GM12878 (cell line): ENCODE measurements at regions not wholly inside any gene's neighbourhood (a gene's known extent, or its start where the extent isn't known, plus 50 kb on each side); places are given as distances from the start of the nearest gene placed in this dataset.

Experiments
- ETV6 ChIP-seq, 2 experiments: fragments of 450-650 bp in 1 of 2; IDR thresholded peaks in 1 of 2; conservative IDR thresholded peaks in 1 of 2; 2 replicates each; pipeline ENCODE4 v1.6.1; 2014; ENCODE audit warnings: antibody characterized with exemption in 1 of 2, borderline replicate concordance in 1 of 2, low read depth in 1 of 2, mild to moderate bottlenecking in 1 of 2, moderate library complexity in 1 of 2
- IRF4 ChIP-seq: IDR thresholded peaks from 2 replicates; pipeline ENCODE4 v1.6.1; 2011; ENCODE audit warnings: low read depth, low read length
- RCOR1 ChIP-seq: conservative IDR thresholded peaks from 2 replicates; pipeline ENCODE4 v1.6.1; 2012; ENCODE audit warnings: low read depth, low read length, improper control_type of control experiment
- RUNX3 ChIP-seq: IDR thresholded peaks from 2 replicates; pipeline ENCODE4 v1.6.1; 2012; ENCODE audit warnings: low read length, inconsistent platforms
- SREBF1 ChIP-seq: IDR thresholded peaks from 2 replicates; pipeline ENCODE4 v1.6.1; 2012; ENCODE audit warnings: mild to moderate bottlenecking, low read length
- TF ChIP-seq, protein P1 (sequence below): fragments of 450-650 bp; IDR thresholded peaks from 2 replicates; pipeline ENCODE4 v1.6.1; 2016; ENCODE audit warnings: mild to moderate bottlenecking, moderate library complexity, borderline replicate concordance
- TF ChIP-seq, protein P2 (sequence below): fragments of 450-650 bp; IDR thresholded peaks from 2 replicates; pipeline ENCODE4 v1.6.1; 2017; ENCODE audit warnings: antibody characterized with exemption, mild to moderate bottlenecking, moderate library complexity

DNA sequence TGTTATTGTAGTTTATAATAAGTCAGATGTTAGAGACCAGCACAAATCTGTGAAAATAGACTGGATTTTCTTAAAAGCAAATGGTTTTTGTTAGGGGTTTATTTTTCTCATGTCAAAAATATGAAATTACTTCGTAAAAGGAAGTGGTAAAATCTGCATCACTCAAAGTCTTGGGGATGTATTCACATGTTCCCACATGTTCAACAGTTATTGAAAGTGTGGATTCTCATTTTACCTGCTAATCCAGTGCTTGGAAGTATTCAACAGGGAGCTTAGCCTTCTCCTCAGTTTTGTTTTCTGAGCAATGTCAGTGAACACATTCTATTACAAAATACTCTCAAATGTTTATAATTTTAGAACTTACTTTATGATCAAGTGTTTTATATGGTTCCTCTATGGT is 352.0 kb downstream of the SOX2 start (continued):
- no peak for TF ChIP-seq RCOR1
- TF ChIP-seq, protein P1, sequence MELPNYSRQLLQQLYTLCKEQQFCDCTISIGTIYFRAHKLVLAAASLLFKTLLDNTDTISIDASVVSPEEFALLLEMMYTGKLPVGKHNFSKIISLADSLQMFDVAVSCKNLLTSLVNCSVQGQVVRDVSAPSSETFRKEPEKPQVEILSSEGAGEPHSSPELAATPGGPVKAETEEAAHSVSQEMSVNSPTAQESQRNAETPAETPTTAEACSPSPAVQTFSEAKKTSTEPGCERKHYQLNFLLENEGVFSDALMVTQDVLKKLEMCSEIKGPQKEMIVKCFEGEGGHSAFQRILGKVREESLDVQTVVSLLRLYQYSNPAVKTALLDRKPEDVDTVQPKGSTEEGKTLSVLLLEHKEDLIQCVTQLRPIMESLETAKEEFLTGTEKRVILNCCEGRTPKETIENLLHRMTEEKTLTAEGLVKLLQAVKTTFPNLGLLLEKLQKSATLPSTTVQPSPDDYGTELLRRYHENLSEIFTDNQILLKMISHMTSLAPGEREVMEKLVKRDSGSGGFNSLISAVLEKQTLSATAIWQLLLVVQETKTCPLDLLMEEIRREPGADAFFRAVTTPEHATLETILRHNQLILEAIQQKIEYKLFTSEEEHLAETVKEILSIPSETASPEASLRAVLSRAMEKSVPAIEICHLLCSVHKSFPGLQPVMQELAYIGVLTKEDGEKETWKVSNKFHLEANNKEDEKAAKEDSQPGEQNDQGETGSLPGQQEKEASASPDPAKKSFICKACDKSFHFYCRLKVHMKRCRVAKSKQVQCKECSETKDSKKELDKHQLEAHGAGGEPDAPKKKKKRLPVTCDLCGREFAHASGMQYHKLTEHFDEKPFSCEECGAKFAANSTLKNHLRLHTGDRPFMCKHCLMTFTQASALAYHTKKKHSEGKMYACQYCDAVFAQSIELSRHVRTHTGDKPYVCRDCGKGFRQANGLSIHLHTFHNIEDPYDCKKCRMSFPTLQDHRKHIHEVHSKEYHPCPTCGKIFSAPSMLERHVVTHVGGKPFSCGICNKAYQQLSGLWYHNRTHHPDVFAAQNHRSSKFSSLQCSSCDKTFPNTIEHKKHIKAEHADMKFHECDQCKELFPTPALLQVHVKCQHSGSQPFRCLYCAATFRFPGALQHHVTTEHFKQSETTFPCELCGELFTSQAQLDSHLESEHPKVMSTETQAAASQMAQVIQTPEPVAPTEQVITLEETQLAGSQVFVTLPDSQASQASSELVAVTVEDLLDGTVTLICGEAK, result no peak
- no peak for TF ChIP-seq RUNX3
- TF ChIP-seq, protein P2, sequence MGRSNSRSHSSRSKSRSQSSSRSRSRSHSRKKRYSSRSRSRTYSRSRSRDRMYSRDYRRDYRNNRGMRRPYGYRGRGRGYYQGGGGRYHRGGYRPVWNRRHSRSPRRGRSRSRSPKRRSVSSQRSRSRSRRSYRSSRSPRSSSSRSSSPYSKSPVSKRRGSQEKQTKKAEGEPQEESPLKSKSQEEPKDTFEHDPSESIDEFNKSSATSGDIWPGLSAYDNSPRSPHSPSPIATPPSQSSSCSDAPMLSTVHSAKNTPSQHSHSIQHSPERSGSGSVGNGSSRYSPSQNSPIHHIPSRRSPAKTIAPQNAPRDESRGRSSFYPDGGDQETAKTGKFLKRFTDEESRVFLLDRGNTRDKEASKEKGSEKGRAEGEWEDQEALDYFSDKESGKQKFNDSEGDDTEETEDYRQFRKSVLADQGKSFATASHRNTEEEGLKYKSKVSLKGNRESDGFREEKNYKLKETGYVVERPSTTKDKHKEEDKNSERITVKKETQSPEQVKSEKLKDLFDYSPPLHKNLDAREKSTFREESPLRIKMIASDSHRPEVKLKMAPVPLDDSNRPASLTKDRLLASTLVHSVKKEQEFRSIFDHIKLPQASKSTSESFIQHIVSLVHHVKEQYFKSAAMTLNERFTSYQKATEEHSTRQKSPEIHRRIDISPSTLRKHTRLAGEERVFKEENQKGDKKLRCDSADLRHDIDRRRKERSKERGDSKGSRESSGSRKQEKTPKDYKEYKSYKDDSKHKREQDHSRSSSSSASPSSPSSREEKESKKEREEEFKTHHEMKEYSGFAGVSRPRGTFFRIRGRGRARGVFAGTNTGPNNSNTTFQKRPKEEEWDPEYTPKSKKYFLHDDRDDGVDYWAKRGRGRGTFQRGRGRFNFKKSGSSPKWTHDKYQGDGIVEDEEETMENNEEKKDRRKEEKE, result no peak
- TF ChIP-seq ETV6 (conservative IDR thresholded peaks at IDR 0.05 in 1 of 2, IDR thresholded peaks at IDR 0.05 in 1 of 2; ENCODE audit: borderline replicate concordance in 1 of 2, low read depth in 1 of 2), result no peak
- TF ChIP-seq SREBF1, result no peak
- TF ChIP-seq IRF4, result no peak
- TF ChIP-seq, all 136 proteins: peak for 0
